Liver (tissue), 8 donors: ENCODE measurements at regions not wholly inside any gene's neighbourhood (a gene's known extent, or its start where the extent isn't known, plus 50 kb on each side); places are given as distances from the start of the nearest gene placed in this dataset.

Experiments used
- DNase-seq: peaks from one replicate; pipeline ENCODE4 v3.0.0-alpha.2; 2017; ENCODE audit warnings: low spot score
- H3K27ac ChIP-seq, 2 donors: one replicate each; pipeline ENCODE4 v1.7.0; 2013; ENCODE audit warnings: inconsistent platforms in 2 of 2, low read length in 2 of 2, control low read depth in 1 of 2, low read depth in 1 of 2, mild to moderate bottlenecking in 1 of 2
- H3K27me3 ChIP-seq, 4 donors: one replicate each; pipeline versions ENCODE4 v1.6.1 to v1.7.0; 2013; ENCODE audit warnings: low read length in 3 of 4, inconsistent platforms in 1 of 4, mild to moderate bottlenecking in 1 of 4, moderate library complexity in 1 of 4; ENCODE audit not compliant: control insufficient read depth in 4 of 4, insufficient read depth in 4 of 4
- H3K36me3 ChIP-seq, 4 donors: one replicate each; pipeline versions ENCODE4 v1.6.1 to v1.7.0; 2013; ENCODE audit warnings: low read length in 3 of 4, mild to moderate bottlenecking in 3 of 4, low read depth in 1 of 4, moderate library complexity in 1 of 4; ENCODE audit not compliant: control insufficient read depth in 4 of 4, insufficient read depth in 3 of 4
- H3K4me1 ChIP-seq, 4 donors: one replicate each; pipeline versions ENCODE4 v1.6.1 to v1.7.0; 2013; ENCODE audit warnings: low read length in 3 of 4, mild to moderate bottlenecking in 3 of 4, moderate library complexity in 1 of 4; ENCODE audit not compliant: control insufficient read depth in 4 of 4, insufficient read depth in 4 of 4
- H3K4me3 ChIP-seq, 3 donors: one replicate each; pipeline versions ENCODE4 v1.6.1 to v1.7.0; 2013; ENCODE audit warnings: low read length in 3 of 3, control low read depth in 1 of 3, low read depth in 1 of 3, mild to moderate bottlenecking in 1 of 3
- H3K9ac ChIP-seq, 2 donors: one replicate each; pipeline ENCODE4 v1.7.0; 2013; ENCODE audit warnings: low read length in 2 of 2, mild to moderate bottlenecking in 2 of 2, moderate library complexity in 2 of 2, control low read depth in 1 of 2, low read depth in 1 of 2
- H3K9me3 ChIP-seq, 4 donors: one replicate each; pipeline versions ENCODE4 v1.6.1 to v1.7.0; 2013; ENCODE audit warnings: low read length in 3 of 4; ENCODE audit not compliant: control insufficient read depth in 4 of 4
- ATF3 ChIP-seq: IDR thresholded peaks from 2 replicates; pipeline ENCODE4 v1.6.1; 2016; ENCODE audit warnings: antibody characterized with exemption
- CTCF ChIP-seq: fragments of 150-350 bp; IDR thresholded peaks from 2 replicates; pipeline ENCODE4 v1.5.1; 2017; ENCODE audit warnings: improper control_type of control experiment, low read depth, low read length; ENCODE audit not compliant: missing input control
- EGR1 ChIP-seq, 2 donors: IDR thresholded peaks; 2 replicates each; pipeline ENCODE4 v1.6.1; 2016 to 2018; ENCODE audit warnings: antibody characterized with exemption in 2 of 2, low read depth in 2 of 2
- FOXA1 ChIP-seq: IDR thresholded peaks from 2 replicates; pipeline ENCODE4 v1.6.1; 2016; ENCODE audit warnings: antibody characterized with exemption
- FOXA2 ChIP-seq: IDR thresholded peaks from 2 replicates; pipeline ENCODE4 v1.6.1; 2016; ENCODE audit warnings: antibody characterized with exemption
- GABPA ChIP-seq, 2 donors: IDR thresholded peaks in 1 of 2; conservative IDR thresholded peaks in 1 of 2; 2 replicates each; pipeline ENCODE4 v1.6.1; 2016; ENCODE audit warnings: antibody characterized with exemption in 2 of 2, mild to moderate bottlenecking in 1 of 2, moderate library complexity in 1 of 2
- HNF4A ChIP-seq, 2 donors: conservative IDR thresholded peaks; 2 replicates each; pipeline ENCODE4 v1.6.1; 2016; ENCODE audit warnings: antibody characterized with exemption in 2 of 2, mild to moderate bottlenecking in 2 of 2
- HNF4G ChIP-seq: IDR thresholded peaks from 2 replicates; pipeline ENCODE4 v1.6.1; 2016; ENCODE audit warnings: antibody characterized with exemption
- JUND ChIP-seq, 2 donors: IDR thresholded peaks; 2 replicates each; pipeline ENCODE4 v1.6.1; 2016; ENCODE audit warnings: antibody characterized with exemption in 2 of 2
- MAX ChIP-seq: IDR thresholded peaks from 2 replicates; pipeline ENCODE4 v1.6.1; 2016; ENCODE audit warnings: antibody characterized with exemption
- NR2F2 ChIP-seq: IDR thresholded peaks from 2 replicates; pipeline ENCODE4 v1.6.1; 2016; ENCODE audit warnings: antibody characterized with exemption
- RAD21 ChIP-seq, 2 donors: IDR thresholded peaks; 2 replicates each; pipeline ENCODE4 v1.6.1; 2016; ENCODE audit warnings: antibody characterized with exemption in 2 of 2, mild to moderate bottlenecking in 2 of 2
- REST ChIP-seq: IDR thresholded peaks from 2 replicates; pipeline ENCODE4 v1.6.1; 2016; ENCODE audit warnings: antibody characterized with exemption, mild to moderate bottlenecking
- RXRA ChIP-seq, 2 donors: IDR thresholded peaks; 2 replicates each; pipeline ENCODE4 v1.6.1; 2017 to 2018; ENCODE audit warnings: antibody characterized with exemption in 2 of 2, mild to moderate bottlenecking in 1 of 2
- SP1 ChIP-seq: IDR thresholded peaks from 2 replicates; pipeline ENCODE4 v1.6.1; 2018; ENCODE audit warnings: antibody characterized with exemption, mild to moderate bottlenecking
- TAF1 ChIP-seq: conservative IDR thresholded peaks from 2 replicates; pipeline ENCODE4 v1.6.1; 2016; ENCODE audit warnings: antibody characterized with exemption, mild to moderate bottlenecking
- YY1 ChIP-seq: IDR thresholded peaks from 2 replicates; pipeline ENCODE4 v1.6.1; 2016; ENCODE audit warnings: antibody characterized with exemption, mild to moderate bottlenecking
- ZBTB33 ChIP-seq: IDR thresholded peaks from 2 replicates; pipeline ENCODE4 v1.6.1; 2016; ENCODE audit warnings: antibody characterized with exemption
- WGBS: extraction: QIAGEN DNeasy Blood & Tissue Kit; methylation state at CpG from one replicate; pipeline ENCODE4 v1.1.7; 2013; 5-methylcytosine and 5-hydroxymethylcytosine counted together
- donor health status: healthy.
- donor health status: healthy.
- donor health status: healthy.
- donor health status: healthy.
- donor health status: healthy.

GRCh38 chr16:85205747-85206471 is 93.6 kb upstream of the CIBAR2 start:
- no peak for DNase-seq
- Histone ChIP-seq H3K9me3 (no peaks in the 10 kb centered on the region), H3K27ac (no peak overlapping the region), H3K9ac (no peak overlapping the region), H3K4me1 (peaks cover 5 to 44% (median 17%) of the 10 kb centered on the region in 4 donors), H3K4me3 (no peak overlapping the region), H3K36me3 (no peaks in the 10 kb centered on the region), H3K27me3 (no peaks in the 10 kb centered on the region)
- no peak for TF ChIP-seq ATF3
- no peak for TF ChIP-seq JUND (IDR thresholded peaks at IDR 0.05)
- no peak for TF ChIP-seq FOXA1
- TF ChIP-seq YY1 = no peak
- TF ChIP-seq EGR1 (IDR thresholded peaks at IDR 0.05; ENCODE audit: low read depth in 2 of 2) = no peak
- no peak for TF ChIP-seq RXRA (IDR thresholded peaks at IDR 0.05)
- no peak for TF ChIP-seq FOXA2
- no peak for TF ChIP-seq MAX
- no peak for TF ChIP-seq CTCF
- TF ChIP-seq SP1 = no peak
- no peak for TF ChIP-seq RAD21 (IDR thresholded peaks at IDR 0.05)
- no peak for TF ChIP-seq NR2F2
- TF ChIP-seq REST = no peak
- no peak for TF ChIP-seq GABPA (IDR thresholded peaks at IDR 0.05 in 1 of 2, conservative IDR thresholded peaks at IDR 0.05 in 1 of 2)
- 57% methylated on average over 23 of the region's 23 CpGs for WGBS

GRCh38 chr16:85206472-85207356 is 94.4 kb upstream of the CIBAR2 start:
- no peaks in the 10 kb centered on the region for H3K36me3 ChIP-seq
- peaks cover 5 to 45% (median 17%) of the 10 kb centered on the region in 4 donors for H3K4me1 ChIP-seq
- H3K4me3 ChIP-seq = no peak overlapping the region
- no peaks in the 10 kb centered on the region for H3K27me3 ChIP-seq
- no peak overlapping the region for H3K9ac ChIP-seq
- DNase-seq = no peak
- peak overlapping the region in 1 of 2 donors; percentile 19 for H3K27ac ChIP-seq
- WGBS = 36% methylated on average over 31 of the region's 31 CpGs
- no peaks in the 10 kb centered on the region for H3K9me3 ChIP-seq
- no peak for TF ChIP-seq ZBTB33
- TF ChIP-seq RAD21 (IDR thresholded peaks at IDR 0.05) = no peak
- no peak for TF ChIP-seq HNF4A (conservative IDR thresholded peaks at IDR 0.05)
- no peak for TF ChIP-seq YY1
- TF ChIP-seq FOXA2 = no peak
- TF ChIP-seq REST = no peak
- TF ChIP-seq NR2F2 = no peak
- no peak for TF ChIP-seq JUND (IDR thresholded peaks at IDR 0.05)
- TF ChIP-seq HNF4G = no peak
- no peak for TF ChIP-seq EGR1 (IDR thresholded peaks at IDR 0.05; ENCODE audit: low read depth in 2 of 2)
- no peak for TF ChIP-seq TAF1
